Activated CD4-positive, alpha-beta T cell treated with anti-CD3 and anti-CD28 coated beads, Interleukin-2, amount 50 U/mL, for 1 hour (primary cell): ENCODE measurements at regions not wholly inside any gene's neighbourhood (a gene's known extent, or its start where the extent isn't known, plus 50 kb on each side); places are given as distances from the start of the nearest gene placed in this dataset.

Source experiments
- DNase-seq: peaks from one replicate; pipeline ENCODE4 v3.0.0-alpha.2; 2020

DNA sequence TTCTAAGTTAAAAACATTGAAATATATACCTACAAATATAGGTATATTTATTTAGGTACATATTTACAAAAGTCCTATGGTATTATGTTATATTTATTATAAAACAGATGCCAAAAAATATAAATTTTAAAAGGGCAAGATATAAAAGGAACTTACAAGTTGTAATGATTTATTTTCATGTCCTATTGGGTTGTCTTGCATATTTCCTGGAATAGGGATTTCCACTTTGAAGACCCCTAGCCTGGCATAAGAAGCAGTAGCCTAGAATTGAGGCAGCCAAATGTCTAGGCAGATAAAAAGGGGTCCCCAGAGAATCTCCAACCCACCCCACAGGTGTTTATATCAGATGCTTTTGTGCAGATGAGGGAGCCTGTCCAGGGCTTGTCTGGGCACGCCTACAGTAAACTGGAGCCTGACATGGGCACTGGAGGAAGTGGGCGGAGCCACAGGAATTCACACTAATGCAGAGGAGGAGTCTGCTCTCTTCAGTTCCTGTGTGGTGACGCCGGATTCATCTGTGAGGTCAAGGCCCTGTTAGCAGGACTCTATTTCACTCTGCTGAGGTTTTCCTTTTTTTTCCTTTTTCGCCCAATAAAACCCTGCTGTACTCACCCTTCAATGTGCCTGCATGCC lies 1088.9 kb upstream of the PIK3C3 start:
- no peak for DNase-seq

DNA sequence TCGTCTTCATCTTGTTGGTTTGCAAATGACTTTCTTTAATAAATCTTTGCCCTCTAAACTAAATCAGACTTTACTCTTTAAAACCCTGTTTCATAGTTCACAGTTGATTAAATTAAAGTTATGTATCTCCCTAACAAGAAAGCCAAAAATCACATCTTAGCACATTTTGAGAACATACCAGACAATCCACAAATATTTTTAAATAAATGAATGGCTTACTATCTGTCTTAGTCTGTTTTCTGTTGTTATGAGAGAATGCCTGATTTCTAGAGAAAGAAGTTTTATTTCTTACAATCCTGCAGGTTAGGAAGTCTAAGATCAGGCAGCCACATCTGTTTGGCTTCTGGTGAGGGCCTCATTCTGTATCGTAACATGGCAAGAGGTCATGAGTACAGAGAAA lies 1090.2 kb upstream of the PIK3C3 start:
- DNase-seq: no peak

DNA sequence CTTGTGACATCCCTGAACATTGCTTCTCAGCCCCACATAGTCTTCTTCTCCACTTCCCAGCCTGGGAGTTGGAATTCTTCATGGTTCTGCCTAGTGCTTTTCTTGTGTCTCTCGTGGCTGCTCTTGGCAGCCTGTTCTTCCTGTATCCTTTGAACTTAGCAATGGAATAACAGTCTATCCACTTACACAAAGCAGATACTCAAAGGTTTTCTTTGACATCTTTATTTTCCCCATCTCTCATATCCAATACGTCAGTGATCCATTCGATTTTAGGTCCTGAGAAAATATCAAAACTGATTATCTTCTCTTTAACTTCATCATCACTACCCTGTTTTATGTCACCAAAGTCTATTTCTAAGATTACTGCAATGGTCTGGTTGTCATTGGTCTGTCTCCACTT lies 1091.2 kb upstream of the PIK3C3 start:
- no peak for DNase-seq

DNA sequence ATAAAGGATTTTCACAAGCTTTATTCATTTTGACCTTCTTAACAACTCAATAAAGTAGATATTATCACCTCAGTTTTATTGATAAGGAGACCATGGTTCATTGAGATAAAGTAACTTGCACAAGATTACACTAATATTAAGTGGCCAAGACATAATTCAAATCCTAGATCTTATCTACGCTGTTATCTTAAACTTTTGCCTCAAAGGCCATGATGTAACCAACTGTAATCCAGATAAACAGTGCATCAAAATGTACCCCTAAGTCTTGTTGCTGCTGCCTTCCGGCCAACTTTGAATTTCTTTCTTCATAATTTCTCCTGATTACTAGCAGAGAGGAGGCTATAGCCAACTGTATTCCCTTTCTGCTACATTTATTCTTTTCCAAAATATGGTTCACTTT lies 1094.8 kb upstream of the PIK3C3 start:
- DNase-seq: no peak

DNA sequence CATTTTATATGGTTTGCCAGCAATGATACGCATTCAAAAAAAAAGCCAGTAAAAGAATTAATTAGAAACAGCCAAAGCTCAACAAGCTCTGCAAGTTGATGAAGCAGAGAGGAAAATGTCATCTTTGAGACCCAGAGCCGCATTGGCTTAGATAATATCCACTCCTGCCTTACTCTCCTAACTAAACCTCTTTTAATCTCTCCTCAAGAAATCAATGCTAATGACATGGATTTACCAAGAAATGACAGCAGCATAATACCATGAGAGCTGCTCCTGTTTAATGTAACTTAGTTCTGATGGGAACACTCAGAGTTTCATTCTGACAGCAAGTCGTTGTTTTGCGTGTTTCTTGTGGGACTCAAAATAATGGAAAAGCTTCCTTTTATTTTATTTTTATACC lies 1099.4 kb upstream of the PIK3C3 start:
- DNase-seq: no peak

DNA sequence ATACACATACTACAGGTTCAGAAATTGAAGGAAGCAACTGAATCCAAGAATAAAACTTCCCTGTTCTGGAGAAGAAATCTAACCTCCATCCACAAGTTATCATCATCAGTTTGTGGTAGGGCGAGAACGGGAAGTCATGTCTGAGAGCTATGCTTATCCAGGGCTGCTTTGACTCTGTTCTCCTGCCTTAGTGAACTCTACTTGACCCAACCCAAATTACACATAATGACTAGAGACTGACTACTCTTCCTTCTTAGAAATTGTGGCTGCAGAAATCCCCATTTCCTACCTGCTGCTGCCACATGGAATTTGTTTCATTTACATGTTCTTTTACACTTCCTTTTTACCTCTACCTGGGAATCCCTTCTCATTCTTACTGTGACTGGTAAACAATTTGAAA lies 1102.6 kb upstream of the PIK3C3 start:
- no peak for DNase-seq

DNA sequence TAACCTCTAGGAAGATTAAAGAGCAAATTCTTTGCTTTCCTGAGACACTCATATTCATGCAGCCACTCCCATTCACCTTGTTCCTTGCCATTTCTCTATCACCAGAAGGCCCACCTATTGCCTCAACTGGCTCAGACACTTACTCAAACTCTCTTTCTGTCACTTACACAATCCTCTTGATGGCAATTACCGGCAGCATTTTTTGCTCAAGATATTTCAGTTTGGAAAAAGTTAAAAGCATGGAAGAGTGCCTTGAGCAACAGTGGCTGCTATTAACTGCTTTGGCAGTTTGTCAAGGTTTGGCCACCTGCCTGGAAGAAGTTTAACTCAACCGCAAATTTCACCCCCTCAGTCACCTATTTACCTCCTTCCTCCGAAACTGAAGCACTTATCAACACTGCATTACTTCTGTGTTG lies 1104.0 kb upstream of the PIK3C3 start:
- no peak for DNase-seq

DNA sequence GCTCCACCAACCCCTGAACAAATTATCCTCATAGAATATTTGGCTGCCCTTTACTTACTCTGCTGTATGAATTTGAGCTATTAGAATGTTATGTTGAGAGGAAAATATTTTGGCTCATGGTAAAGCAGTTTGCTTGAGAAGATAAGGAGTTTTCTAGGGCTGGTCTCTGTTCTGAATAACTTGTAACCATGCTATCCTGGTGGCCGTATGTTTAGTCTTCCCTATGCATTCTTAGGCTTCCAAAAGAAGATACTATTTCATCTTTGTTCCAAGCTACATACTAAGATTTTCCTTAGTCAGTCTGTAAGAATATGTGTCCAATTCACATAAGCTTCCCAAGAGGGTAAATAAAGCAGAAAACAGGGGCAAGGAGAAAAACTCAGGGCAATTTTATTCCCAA lies 1105.1 kb upstream of the PIK3C3 start:
- DNase-seq: no peak

DNA sequence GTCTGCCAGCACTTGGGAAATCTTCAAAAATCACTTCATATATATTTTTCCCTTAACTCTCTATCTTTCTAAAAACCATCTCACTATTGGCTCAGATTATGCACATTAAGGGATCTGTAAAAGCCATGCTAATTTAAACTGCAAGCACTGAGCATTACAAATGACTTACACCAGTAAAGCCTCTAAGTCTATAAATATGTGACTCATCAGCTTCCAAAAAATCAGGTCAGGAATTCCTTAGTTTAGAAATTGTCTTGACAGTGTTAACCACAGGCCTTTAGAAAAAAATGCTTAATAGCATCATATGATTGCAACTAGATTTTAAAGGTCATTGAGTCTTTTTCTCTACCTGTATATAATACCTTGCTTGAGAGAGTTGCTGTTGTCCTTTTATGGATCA lies 1113.6 kb upstream of the PIK3C3 start:
- no peak for DNase-seq

DNA sequence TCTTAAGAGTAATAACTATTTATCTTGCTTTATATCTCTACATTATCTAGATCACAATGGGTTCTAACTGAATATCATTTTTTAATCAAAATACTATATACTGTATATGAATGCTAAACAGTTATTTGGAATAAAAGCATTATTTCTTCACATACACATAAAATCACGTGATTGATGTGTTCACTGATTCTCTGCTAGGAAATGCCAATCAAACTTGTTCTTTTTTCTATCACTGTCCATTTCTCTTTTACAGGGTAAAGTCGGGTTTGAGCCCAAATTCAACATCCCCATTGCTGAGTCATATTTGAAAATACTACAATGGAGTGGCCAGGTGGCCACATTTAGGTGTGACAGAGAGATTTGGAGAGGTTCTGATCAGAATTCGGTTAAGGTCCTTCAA lies 1114.0 kb upstream of the PIK3C3 start:
- DNase-seq: no peak

DNA sequence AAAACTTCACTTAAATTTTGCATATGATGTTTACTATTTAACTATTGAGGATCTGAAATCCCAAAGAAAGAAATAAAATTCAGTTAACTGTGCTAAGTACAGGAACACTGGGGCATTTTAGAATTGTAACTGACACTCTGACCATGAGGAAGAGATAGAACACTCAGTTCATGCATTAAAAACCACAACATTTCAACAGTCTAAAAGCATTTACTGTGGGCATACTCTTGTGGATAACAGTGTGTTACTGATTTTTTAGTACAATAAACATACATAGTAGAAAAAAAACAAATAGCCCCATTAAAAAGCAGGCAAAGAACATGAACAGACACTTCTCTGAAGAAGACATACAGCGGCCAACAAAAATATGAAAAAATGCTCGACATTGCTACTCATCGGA lies 1122.7 kb upstream of the PIK3C3 start:
- DNase-seq: no peak

DNA sequence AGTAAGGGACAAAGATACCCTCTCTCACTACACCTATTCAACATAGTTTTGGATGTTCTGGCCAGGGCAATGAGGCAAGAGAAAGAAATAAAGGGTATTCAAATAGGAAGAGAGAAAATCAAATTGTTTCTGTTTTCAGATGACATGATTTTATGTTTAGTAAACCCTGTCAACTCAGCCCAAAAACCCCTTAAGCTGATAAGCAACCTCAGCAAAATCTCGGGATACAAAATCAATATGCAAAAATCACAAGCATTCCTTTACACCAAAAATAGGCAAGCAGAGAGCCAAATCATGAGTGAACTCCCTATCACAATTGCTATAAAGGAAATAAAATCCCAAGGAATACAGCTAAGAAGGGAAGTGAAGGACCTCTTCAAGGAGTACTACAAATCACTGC lies 1130.7 kb upstream of the PIK3C3 start:
- no peak for DNase-seq

DNA sequence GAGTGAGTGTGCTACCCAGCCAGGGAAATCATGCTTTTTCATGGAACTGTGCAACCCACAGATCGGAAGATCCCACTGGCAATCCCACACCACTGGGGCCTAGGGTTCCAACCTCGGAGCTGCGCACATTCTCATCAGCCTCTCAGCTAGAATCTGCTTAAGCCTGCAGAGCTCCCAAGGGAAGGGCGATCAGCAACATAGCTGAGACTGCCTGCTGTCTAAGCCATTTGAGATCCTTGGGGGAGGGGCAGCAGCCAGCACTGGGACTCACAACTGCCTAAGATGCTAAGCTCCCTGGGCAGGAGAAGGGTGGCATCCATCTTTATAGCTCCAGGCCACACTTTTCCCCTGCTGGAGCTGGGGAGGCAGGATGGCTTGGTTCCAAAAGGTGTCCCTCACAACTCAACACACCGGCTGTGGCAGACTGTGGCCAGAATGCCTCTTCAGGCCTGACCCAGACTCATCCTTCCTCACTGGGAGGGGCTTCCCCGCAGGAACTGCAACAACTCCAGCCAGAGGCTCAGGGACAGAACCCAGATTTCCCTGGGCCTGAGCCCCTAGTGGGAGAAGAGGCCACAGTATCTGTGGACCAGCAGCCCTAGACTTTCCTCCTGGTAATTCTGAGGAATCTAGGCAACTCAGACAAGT lies 1133.3 kb upstream of the PIK3C3 start:
- no peak for DNase-seq

DNA sequence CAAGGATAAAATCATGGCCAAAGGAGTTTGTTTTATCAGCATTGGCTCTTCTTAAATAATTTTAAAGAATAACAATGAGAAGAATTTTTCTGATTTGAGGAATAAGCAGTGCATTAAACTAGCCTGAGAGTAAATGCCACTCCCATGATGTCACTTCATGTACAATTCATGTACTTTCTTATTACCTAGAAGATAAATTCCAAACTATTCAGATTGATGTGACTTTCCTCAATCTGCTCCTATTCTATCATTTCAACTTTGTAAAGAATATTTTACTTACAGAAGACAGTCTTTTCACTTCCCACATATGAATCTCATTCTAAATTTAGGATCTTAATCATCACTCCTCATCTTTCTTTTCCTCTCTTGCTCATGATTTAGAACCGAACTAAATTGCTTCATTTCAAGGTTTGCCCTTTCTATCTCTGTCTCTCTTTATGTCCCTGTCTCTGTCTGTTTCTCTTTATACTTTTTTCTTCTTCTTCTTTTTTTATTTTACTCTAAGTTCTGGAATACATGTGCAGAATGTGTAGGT lies 1142.0 kb upstream of the PIK3C3 start:
- no peak for DNase-seq

DNA sequence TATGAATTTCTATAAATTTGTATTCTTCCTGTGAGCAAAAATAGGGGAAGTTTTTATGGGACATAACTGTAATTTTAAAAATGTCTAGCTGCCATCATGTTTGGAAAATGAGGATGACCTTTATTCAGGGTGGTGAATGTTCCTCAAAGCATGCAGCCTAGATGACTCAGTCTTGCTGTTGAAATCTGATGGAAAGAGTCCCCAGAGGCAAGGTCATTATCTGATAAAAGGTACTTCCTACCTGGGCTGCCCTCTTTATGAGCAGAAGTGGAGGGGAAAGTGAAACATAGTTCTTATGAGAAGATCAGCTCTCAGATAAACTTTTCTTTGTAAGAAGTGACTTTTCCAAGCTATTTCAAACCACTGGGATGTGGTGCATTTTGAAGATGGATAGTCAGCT lies 1144.7 kb upstream of the PIK3C3 start:
- DNase-seq: no peak

DNA sequence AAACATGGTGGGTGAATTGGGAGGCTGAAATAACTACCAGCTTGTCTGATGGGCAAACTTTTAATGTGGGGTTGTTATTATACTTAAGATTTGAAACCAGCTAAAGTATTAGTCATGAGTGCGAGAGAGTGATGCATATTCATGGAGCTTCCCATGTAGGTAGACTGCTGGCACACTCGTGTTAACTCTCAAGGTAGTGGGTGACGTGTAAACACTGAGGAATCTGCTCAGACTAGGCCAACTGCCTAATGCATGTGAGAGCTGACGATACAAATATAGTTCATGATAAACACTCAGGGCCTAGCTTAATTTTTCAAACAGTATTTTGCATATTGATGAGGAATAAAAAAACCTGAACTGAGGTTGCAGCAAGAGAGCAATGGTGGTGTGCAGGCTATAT lies 1165.7 kb upstream of the PIK3C3 start:
- DNase-seq: no peak

DNA sequence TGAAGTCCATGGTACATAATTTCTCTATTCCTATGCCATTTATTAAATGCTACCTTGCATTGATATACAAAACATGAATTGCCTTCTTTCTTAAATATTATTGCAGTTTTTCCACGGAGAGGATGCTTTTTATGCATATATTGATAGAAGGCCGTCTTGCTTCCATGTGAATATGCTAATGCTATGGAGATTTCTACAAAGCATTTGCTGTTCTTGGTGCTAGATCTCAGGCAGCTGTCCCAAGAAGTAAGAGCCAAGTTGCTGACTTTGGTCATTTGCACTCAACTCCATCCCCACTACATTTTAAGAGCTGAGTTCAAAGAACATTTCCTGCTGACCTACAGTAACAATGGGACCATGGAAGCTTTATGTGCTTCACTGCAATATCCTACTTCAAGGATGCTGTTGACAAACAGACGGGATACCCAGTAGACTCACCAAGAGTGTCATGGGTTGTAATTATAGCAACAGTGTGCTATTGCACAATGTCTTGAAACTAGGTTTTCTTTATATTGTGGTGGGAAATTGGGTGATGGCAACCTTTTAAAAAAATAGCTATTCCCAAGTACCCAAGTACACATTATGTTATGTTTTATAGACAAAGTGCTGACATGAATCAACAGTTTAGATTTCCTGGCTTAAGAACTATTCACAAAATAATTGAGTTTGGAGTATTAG lies 1172.4 kb upstream of the PIK3C3 start:
- DNase-seq: no peak

DNA sequence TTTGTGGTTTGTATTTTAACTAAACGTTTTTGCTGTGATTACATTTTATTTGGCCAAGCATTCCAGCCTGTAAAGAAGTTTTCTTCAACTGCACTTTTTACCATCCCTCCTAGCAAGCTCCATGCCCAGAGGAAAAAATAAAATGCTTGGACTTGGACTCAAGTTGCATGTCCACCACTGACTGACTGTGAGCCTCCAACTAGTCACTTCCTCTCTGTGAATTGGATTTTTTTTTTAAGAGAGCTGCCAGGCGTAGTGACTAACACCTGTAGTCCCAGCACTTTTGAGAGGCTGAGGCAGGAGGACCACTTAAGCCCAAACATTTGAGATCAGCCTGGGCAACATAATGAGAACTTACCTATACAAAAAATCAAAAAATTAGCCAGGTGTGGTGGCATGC lies 1185.2 kb upstream of the PIK3C3 start:
- no peak for DNase-seq

DNA sequence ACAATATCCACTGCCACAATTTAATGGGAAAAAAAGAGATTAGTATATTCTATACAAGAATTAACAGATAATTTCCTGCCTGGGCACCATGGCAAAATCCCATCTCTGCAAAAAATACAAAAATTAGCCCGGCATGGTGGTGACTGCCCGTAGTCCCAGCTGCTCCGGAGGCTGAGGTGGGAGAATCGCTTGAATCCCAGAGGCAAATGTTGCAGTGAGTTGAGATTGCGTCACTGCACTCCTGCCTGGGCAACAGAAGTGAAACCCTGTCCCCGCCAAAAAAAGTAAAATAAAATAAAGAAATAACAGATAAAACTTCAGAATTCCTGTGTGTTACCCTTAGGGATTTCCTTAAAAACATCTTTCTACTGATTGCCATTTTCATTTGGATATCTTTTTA lies 1194.8 kb upstream of the PIK3C3 start:
- no peak for DNase-seq

DNA sequence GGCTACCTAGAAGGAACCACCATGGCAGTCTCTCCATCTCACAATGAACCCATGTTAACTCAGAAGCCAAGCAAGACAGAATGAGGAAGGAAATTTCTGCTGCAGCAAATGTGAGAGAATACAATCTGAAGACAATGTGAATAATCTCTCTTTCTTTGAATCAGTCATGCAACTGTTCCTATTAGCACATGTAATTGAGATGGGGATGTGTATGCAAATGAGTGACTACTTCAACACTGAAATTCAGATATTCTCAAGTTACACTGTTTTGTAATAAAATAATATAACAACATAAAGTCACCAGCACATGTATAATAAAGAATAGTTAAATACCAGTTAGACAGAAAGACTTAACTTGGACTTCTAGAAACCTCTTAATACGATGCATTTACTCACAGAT lies 1200.6 kb upstream of the PIK3C3 start:
- DNase-seq: no peak

DNA sequence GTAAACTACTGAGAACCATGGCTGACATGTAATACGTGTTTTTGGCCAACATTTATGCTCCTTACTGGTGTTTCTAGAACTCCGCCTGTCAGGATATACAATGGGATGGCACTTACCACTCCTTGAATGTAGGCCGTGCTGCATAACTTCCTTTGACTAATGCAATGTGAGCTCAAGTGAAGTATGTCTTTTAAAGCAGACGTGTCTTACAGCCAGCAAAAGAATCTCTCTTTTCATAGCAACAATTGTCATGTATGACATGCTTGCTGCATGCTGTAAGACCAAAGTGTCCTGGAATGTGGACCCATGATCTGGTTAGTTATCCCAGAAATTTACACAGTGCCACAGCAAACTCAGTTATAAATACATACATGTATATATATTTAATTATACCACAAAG lies 1202.7 kb upstream of the PIK3C3 start:
- DNase-seq: no peak

DNA sequence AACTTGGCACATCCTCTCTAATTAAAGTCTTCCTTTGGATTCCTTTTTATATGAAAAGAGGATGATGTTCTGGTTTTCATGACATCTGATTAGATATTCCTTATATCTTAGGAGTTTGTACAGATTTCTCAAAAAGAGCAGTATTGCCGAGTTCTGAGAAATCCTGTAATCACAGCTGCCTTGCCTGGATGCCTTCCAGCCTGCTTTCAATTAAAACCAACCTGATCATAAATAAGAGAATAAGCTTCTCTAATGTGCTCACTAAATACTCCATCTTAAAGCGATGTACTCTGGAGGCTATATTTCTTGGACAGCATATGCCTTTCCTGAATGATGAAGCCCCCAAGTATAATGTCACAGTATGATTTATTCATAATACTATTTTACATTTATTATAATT lies 1203.8 kb upstream of the PIK3C3 start:
- DNase-seq: no peak

DNA sequence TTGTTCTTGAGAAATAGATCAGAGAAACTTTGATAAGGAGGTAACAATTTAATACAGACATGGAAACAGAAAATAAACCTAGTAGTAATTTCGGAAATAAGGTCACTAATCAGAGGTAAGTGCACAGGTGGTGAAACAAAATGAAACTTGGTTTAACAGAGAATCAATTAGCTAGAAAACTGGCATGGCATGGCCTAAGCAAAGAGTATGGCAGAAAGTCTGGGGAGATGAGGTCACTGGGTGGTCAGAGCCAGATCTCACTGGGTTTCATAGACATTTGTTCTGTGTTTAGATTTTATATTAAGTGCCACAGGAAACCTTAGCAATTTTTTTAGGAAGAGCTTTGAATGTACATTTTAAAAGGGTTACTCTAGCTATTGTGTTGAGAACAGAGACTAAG lies 1216.0 kb upstream of the PIK3C3 start:
- DNase-seq: no peak

DNA sequence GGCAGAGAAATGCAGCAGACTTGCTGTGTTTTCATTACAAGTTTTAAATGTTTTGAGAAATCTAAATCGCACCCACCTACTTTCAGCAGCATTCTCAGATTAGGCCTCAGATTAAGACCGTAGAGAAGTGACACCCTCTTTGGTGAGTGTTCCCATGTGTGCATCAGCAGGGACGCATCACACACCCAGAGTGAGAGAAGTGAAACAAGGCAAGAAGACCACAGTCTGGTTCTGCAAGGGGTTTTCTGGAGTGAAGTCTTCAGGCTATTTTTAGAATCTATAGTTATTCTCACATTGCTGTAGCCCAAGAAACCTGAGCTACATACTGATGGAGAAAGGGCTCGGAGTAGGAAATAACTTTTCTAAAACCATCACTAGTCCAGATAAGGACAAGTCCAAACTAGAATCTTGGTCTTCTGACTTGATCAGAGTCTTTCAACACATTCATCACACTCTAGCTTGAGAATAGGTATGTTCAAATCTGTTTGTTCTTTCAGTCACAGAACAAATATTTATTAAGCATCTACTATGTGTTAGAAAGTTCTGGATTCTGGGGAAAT lies 1216.6 kb upstream of the PIK3C3 start:
- DNase-seq: no peak
